Fibroblast of lung (primary cell): ENCODE measurements at regions not wholly inside any gene's neighbourhood (a gene's known extent, or its start where the extent isn't known, plus 50 kb on each side); places are given as distances from the start of the nearest gene placed in this dataset.

Experiments used
- CTCF ChIP-seq, 2 donors: IDR thresholded peaks in 1 of 2; conservative IDR thresholded peaks in 1 of 2; 1 replicate in 1 of 2; 2 replicates in 1 of 2; pipeline ENCODE4 v1.5.1; 2011 to 2012; ENCODE audit warnings: low read length in 2 of 2, control low read depth in 1 of 2, inconsistent platforms in 1 of 2, low read depth in 1 of 2, mild to moderate bottlenecking in 1 of 2
- EZH2 ChIP-seq: IDR thresholded peaks from 2 replicates; pipeline ENCODE4 v1.5.1; 2012; ENCODE audit warnings: low read length, control low read depth, mild to moderate bottlenecking; ENCODE audit errors: missing control alignments

GRCh38 chr12:67148265-67148664 lies 120.9 kb upstream of the CAND1 start:
- TF ChIP-seq CTCF (conservative IDR thresholded peaks at IDR 0.05 in 1 of 2, IDR thresholded peaks at IDR 0.05 in 1 of 2; ENCODE audit: low read depth in 1 of 2, low read length in 2 of 2) = no peak
- no peak for TF ChIP-seq EZH2
